ENCODE measurements at regions not wholly inside any gene's neighbourhood (a gene's known extent, or its start where the extent isn't known, plus 50 kb on each side); places are given as distances from the start of the nearest gene placed in this dataset.

GRCh38 chr18:34339155-34339554, 114.4 kb upstream of the NOL4 start:
- TF ChIP-seq CTCF (IDR thresholded peaks at IDR 0.05; ENCODE audit: insufficient read depth, low read length, poor library complexity, severe bottlenecking), result no peak
- no peak overlapping the region for H3K4me3 ChIP-seq (ENCODE audit: low read depth, low read length)
- no peaks in the 10 kb centered on the region for H3K27me3 ChIP-seq (ENCODE audit: control insufficient read depth, insufficient read depth, low read length)
- no peaks in the 10 kb centered on the region for H3K36me3 ChIP-seq (ENCODE audit: control insufficient read depth, insufficient read depth, low read length)
- DNase-seq (ENCODE audit: low read depth), result no peak

- H3K36me3 ChIP-seq (ENCODE audit: control insufficient read depth, insufficient read depth, low read length), result no peaks in the 10 kb centered on the region
- H3K27me3 ChIP-seq (ENCODE audit: control insufficient read depth, insufficient read depth, low read length), result no peaks in the 10 kb centered on the region
- DNase-seq (ENCODE audit: low read depth), result peak; percentile 2
- TF ChIP-seq CTCF (IDR thresholded peaks at IDR 0.05; ENCODE audit: insufficient read depth, low read length, poor library complexity, severe bottlenecking), result no peak
- H3K4me3 ChIP-seq (ENCODE audit: low read depth, low read length), result no peak overlapping the region
Observed at GRCh38 chr18:34342960-34343359, 118.2 kb upstream of the NOL4 start.

GRCh38 chr18:34345738-34346137, 121.0 kb upstream of the NOL4 start:
- TF ChIP-seq CTCF (IDR thresholded peaks at IDR 0.05; ENCODE audit: insufficient read depth, low read length, poor library complexity, severe bottlenecking), result no peak
- DNase-seq (ENCODE audit: low read depth), result no peak
- no peak overlapping the region for H3K4me3 ChIP-seq (ENCODE audit: low read depth, low read length)
- no peaks in the 10 kb centered on the region for H3K36me3 ChIP-seq (ENCODE audit: control insufficient read depth, insufficient read depth, low read length)
- no peaks in the 10 kb centered on the region for H3K27me3 ChIP-seq (ENCODE audit: control insufficient read depth, insufficient read depth, low read length)

GRCh38 chr18:34350778-34351177, 126.1 kb upstream of the NOL4 start:
- Histone ChIP-seq H3K4me3 (ENCODE audit: low read depth, low read length) (no peak overlapping the region), H3K36me3 (ENCODE audit: control insufficient read depth, insufficient read depth, low read length) (no peaks in the 10 kb centered on the region), H3K27me3 (ENCODE audit: control insufficient read depth, insufficient read depth, low read length) (no peaks in the 10 kb centered on the region)
- no peak for TF ChIP-seq CTCF (IDR thresholded peaks at IDR 0.05; ENCODE audit: insufficient read depth, low read length, poor library complexity, severe bottlenecking)
- DNase-seq (ENCODE audit: low read depth), result no peak

- H3K36me3 ChIP-seq (ENCODE audit: control insufficient read depth, insufficient read depth, low read length), result no peaks in the 10 kb centered on the region
- no peak overlapping the region for H3K4me3 ChIP-seq (ENCODE audit: low read depth, low read length)
- DNase-seq (ENCODE audit: low read depth), result no peak
- peak; percentile 18 for TF ChIP-seq CTCF (IDR thresholded peaks at IDR 0.05; ENCODE audit: insufficient read depth, low read length, poor library complexity, severe bottlenecking)
- no peaks in the 10 kb centered on the region for H3K27me3 ChIP-seq (ENCODE audit: control insufficient read depth, insufficient read depth, low read length)
Observed at GRCh38 chr18:34352385-34353163, 127.9 kb upstream of the NOL4 start.

GRCh38 chr18:34354351-34354750, 129.6 kb upstream of the NOL4 start:
- DNase-seq (ENCODE audit: low read depth), result no peak
- H3K36me3 ChIP-seq (ENCODE audit: control insufficient read depth, insufficient read depth, low read length), result no peaks in the 10 kb centered on the region
- no peak for TF ChIP-seq CTCF (IDR thresholded peaks at IDR 0.05; ENCODE audit: insufficient read depth, low read length, poor library complexity, severe bottlenecking)
- H3K4me3 ChIP-seq (ENCODE audit: low read depth, low read length), result no peak overlapping the region
- H3K27me3 ChIP-seq (ENCODE audit: control insufficient read depth, insufficient read depth, low read length), result no peaks in the 10 kb centered on the region

Measured in kidney epithelial cell (primary cell).